Loucy (cell line): ENCODE measurements at regions not wholly inside any gene's neighbourhood (a gene's known extent, or its start where the extent isn't known, plus 50 kb on each side); places are given as distances from the start of the nearest gene placed in this dataset.

ENCODE experiments used
- EZH2phosphoT487 ChIP-seq: fragments of 200-600 bp; IDR thresholded peaks from 2 replicates; pipeline ENCODE4 v1.6.1; 2018; ENCODE audit warnings: antibody characterized with exemption, mild to moderate bottlenecking, moderate library complexity, borderline replicate concordance
- TF ChIP-seq, protein P1 (sequence below): fragments of 200-600 bp; sonication (generic); conservative IDR thresholded peaks from 2 replicates; pipeline ENCODE4 v1.5.1; 2014; ENCODE audit warnings: mild to moderate bottlenecking, antibody characterized with exemption, low read length

DNA sequence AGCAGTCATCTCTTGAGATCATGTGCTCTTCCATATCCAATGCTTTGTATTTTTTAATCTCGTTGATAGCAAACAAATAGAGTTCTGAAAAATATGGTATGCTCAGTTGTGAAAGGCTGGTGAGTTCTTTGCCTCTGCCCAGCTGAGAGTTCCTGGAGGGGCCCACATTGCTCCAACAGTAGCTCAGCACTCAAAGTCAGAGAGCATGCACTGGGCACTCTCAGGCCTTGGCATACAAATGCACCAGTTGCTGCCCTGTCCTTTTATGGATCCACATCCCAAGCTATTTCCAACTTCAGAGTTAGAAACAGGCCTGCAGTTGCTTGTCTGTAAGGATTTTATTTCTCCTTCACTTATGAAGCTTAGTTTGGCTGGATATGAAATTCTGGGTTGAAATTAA, 181.7 kb upstream of the CHRNA7 start:
- TF ChIP-seq, protein P1, sequence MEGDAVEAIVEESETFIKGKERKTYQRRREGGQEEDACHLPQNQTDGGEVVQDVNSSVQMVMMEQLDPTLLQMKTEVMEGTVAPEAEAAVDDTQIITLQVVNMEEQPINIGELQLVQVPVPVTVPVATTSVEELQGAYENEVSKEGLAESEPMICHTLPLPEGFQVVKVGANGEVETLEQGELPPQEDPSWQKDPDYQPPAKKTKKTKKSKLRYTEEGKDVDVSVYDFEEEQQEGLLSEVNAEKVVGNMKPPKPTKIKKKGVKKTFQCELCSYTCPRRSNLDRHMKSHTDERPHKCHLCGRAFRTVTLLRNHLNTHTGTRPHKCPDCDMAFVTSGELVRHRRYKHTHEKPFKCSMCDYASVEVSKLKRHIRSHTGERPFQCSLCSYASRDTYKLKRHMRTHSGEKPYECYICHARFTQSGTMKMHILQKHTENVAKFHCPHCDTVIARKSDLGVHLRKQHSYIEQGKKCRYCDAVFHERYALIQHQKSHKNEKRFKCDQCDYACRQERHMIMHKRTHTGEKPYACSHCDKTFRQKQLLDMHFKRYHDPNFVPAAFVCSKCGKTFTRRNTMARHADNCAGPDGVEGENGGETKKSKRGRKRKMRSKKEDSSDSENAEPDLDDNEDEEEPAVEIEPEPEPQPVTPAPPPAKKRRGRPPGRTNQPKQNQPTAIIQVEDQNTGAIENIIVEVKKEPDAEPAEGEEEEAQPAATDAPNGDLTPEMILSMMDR = no peak
- no peak for TF ChIP-seq EZH2phosphoT487
